HG03469 (cell line): ENCODE measurements at regions not wholly inside any gene's neighbourhood (a gene's known extent, or its start where the extent isn't known, plus 50 kb on each side); places are given as distances from the start of the nearest gene placed in this dataset.

Experiments used
- ATAC-seq: cut with Tn5 transposase; IDR thresholded peaks from one replicate; pipeline ENCODE4 v1.9.1; 2021; ENCODE audit warnings: mild to moderate bottlenecking, moderate library complexity, moderate number of reproducible peaks; ENCODE audit not compliant: unreplicated experiment

DNA sequence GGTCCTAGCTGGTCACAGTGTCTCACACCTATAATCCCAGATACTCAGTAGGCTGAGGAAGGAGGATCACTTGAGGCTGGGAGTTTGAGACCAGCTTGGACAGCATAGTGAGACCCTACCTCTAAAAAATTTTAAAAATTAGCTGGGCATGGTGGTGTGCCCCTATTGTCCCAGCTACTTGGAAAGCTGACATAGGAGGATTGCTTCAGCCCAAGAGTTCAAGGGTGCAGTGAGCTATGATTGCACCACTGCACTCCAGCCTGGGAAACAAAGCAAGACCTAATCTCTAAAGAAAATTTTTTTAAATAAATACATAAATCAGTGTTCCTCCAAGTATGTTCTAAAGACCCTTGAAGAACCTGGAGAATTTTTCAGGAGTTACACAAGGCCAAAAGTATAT, 50.6 kb upstream of the GNAO1 start:
- no peak for ATAC-seq

- ATAC-seq = no peak
Observed at GRCh38 chr16:56137269-56137668, 54.0 kb upstream of the GNAO1 start.

- no peak for ATAC-seq
Observed at GRCh38 chr16:56136256-56136655, 55.0 kb upstream of the GNAO1 start.

DNA sequence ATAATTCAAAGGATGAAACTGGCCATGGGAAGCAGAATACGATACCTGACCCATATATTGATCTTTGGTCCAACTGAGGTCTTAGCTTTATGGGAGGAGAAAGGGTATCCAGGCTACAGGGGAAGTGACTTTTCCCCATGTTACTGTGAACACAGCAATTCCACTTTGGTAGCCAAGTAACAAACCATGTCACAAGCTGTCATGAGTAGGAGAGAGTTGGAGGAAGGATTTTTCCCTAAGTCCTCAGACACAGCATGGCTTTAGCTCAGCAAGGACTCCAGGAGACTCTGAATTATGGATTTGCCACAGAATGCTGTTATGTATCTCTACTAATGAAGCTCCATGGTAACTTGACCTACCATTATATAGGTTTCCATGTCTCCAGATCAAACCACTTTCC, 56.5 kb upstream of the GNAO1 start:
- no peak for ATAC-seq

- ATAC-seq = no peak
Observed at GRCh38 chr16:56125922-56126321, 65.4 kb upstream of the GNAO1 start.

DNA sequence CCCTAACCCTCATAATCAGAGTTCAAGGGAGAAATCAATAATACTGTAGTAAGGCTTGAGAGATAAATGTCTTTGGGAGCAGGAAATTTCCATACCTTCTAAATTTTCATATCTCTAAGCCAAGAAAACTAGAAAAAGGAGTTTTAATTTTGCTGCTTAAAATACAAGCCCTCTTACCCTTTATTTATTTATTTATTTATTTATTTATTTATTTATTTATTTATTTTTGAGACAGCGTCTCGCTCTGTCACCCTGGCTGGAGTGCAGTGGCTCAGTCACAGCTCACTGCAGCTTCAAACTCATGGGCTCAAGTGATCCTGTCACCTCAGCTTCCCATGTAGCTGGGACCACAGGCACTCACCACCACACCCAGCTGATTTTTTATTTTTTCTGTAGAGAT, 69.0 kb upstream of the GNAO1 start:
- ATAC-seq = no peak

GRCh38 chr16:56121156-56121500, 70.2 kb upstream of the GNAO1 start:
- ATAC-seq = peak; percentile 61

GRCh38 chr16:56120447-56121155, 70.7 kb upstream of the GNAO1 start:
- no peak for ATAC-seq

GRCh38 chr16:56119133-56119532, 72.2 kb upstream of the GNAO1 start:
- peak; percentile 58 for ATAC-seq

GRCh38 chr16:56116577-56116964, 74.7 kb upstream of the GNAO1 start:
- ATAC-seq = no peak

- ATAC-seq = no peak
Observed at GRCh38 chr16:56115817-56116576, 75.3 kb upstream of the GNAO1 start.

GRCh38 chr16:56113223-56113622, 78.1 kb upstream of the GNAO1 start:
- ATAC-seq = no peak

GRCh38 chr16:56111100-56111499, 80.2 kb upstream of the GNAO1 start:
- ATAC-seq = no peak

DNA sequence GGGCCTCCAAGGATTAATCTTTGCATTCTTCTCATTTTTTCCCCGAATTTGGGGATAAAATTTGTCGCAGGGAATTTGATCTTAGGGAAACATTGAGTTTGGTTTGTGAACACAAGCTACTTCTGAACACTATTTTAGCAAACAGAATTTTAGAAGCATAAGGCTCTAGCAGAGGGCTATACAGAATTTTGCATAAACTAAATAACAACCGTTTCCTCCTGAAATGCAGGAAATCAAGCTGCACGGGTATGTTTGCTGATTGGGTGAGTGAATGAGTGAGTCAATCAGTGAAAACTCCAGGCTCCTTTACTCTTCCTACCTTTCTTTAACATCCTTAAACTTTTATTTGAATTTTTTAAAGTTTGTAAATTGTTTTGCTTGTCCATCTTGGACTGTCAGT, 81.3 kb upstream of the GNAO1 start:
- ATAC-seq = no peak

- ATAC-seq = no peak
Observed at GRCh38 chr16:56109205-56109604, 82.1 kb upstream of the GNAO1 start.

- no peak for ATAC-seq
Observed at GRCh38 chr16:56108724-56109123, 82.6 kb upstream of the GNAO1 start.

- no peak for ATAC-seq
Observed at GRCh38 chr16:56108056-56108471, 83.2 kb upstream of the GNAO1 start.

- no peak for ATAC-seq
Observed at GRCh38 chr16:56106527-56106926, 84.8 kb upstream of the GNAO1 start.

DNA sequence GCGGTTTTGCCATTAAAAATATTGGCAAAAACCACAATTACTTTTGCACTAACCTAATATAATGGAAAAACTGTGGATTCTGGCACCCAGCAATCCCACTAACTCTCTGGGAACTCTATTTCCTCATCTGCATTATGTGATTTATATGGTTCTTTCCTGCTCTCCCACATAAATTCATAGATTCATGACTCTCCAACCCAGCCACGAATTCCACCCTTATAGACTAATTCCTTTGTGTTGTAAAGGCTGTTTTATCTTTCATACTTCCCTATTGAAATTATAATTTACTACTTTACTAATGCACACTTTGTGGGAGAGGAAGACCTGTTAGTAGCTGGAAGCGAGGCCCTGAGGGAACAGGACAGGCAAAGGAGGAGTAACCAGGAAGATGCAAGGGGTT, 88.4 kb upstream of the GNAO1 start:
- ATAC-seq = no peak

DNA sequence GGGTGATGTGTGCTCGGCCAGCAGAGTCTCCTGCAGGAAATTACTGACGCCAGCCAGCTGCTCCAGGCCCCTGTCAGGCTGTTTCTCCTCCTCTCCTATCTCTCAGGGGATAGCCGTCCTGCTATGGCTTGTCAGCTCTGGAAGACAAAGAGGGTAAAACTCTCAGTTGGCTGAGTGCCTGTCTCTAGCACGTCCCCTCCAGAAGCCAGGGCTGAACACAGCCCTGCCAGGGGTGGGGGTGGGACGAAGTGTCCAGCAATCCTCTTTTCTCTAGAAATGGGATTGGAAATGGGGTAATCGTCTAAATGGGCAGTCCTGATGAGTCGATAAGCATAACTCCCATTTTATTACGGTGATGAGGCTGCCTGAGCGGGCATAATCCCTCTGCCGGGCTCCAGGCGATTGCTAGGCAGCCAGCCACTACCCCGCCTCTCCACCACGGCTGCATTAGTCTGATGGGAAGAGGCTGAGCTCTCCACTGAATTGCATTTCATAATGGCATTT, 89.1 kb upstream of the GNAO1 start:
- ATAC-seq = no peak

DNA sequence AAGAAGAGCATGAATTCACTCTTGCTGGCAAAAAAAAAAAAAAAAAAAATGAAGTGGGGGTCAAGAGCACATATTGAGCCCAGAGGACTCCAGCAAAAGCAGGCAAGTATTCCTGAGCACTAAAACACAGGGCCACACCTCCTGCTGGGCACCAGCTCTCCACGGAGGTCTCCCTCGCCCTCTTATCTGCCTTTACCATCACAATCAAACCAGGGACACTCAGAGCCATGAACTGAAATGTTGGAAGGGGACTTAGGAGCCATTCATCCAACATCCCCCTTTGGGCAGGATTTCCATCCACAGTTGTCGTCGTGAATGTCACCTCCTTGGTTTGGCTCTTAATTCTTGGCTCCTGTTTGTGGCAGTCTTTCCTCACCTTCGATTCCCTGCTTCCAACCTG, 89.8 kb upstream of the GNAO1 start:
- no peak for ATAC-seq

DNA sequence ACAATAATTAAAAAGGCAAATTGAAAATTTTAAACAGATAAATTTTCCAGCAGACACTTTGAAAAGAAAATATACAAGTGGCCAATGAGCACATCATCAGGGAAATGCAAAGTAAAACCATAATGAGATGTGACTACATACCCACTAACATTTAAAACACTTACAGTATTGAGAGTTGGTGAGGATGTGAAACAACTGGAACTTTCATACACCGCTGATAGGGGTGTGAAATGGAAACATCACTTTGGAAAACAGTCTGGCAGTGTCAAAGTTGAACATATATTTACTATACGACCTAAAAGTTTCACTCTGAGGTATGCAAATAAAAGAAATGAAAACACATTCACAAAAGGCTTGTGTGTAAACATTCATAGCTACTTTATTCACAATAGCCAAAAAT, 94.0 kb upstream of the GNAO1 start:
- ATAC-seq = no peak
